Middle frontal gyrus (tissue), 1 donor: ENCODE measurements at regions not wholly inside any gene's neighbourhood (a gene's known extent, or its start where the extent isn't known, plus 50 kb on each side); places are given as distances from the start of the nearest gene placed in this dataset.
"Not testable (repeated sequence)": the region's sequence is repeated elsewhere in the genome, so short reads cannot be mapped to it uniquely, and the experiment has no call there.

Experiments
- DNase-seq: peaks from one replicate; pipeline ENCODE4 v3.0.0-alpha.2; 2015; ENCODE audit warnings: low spot score; ENCODE audit errors: extremely low spot score

DNA sequence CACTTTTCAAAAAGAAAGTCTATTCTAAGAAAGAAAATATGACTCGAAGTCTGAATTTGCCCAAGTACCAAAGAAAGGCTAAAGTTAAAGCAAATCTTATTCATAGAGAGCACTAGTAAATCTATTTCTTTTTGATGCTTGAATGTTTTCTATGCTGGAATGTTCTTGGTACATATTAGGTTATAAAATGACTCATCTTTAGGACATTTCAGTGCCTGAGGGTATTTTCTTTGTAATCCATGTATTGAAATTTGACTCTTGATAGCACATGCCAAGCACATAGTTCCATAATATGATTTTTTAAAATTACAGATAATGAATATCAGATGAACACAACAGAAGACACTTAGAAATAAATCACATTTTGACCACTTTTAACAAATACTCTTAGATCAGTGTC lies 232.8 kb downstream of the TRIML1 start:
- DNase-seq, result no peak

- no peak for DNase-seq
These were observed 233.6 kb downstream of the TRIML1 start for GRCh38 chr4:188372829-188373228.

GRCh38 chr4:188374871-188375270 lies 235.6 kb downstream of the TRIML1 start:
- no peak for DNase-seq

DNA sequence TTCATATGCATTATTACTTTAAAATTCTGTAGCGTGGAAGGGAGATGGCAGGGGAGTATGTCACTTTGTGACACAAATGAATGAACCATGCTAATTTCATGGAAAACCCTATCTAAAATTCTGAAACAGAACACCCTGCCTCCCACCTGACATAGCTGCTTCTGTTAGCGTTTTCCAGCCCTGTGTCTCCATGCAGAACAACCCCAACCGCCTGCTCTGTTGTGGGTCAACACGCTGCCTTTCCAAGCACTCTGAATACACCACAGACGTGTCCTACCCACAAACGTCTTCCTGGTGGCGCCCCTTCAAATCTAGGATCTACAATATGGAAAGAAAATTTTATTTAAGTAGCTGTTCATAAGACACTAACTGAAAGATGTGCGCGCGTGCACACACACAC lies 238.6 kb downstream of the TRIML1 start:
- DNase-seq, result no peak

DNA sequence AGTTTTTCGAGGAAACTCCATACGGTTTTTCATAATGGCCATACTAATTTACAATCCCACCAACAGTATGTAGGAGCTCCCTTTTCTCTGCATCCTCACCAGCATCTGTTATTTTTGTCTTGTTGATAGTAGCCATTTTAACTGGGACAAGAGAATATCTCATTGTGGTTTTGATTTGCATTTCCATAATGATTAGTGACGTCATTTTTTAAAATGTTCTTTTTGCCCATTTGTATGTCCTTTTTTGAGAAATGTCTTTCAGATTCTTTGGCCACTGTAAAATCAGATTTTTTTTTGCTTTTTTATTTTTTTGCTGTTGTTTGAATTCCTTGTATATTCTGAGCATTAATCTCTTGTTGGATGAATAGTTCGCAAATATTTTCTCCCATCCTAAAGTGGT lies 243.9 kb downstream of the TRIML1 start:
- no peak for DNase-seq

- DNase-seq, result no peak
These were observed 248.0 kb downstream of the TRIML1 start for GRCh38 chr4:188387179-188387791.

DNA sequence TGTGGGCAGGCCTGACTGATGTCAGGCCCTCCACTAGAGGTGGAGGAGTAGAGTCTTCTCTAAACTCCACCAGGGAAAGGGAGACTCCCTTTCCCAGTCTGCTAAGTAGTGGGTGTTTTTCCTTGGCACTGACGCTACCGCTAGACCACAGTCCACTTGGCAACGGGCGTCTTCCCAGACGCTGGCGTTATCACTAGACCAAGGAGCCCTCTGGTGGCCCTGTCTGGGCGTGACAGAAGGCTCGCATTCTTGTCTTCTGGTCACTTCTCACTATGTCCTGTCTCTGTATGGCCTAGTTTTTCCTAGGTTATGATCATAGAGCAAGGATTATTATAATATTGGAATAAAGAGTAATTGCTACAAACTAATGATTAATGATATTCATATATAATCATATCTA lies 252.1 kb downstream of the TRIML1 start:
- not testable (repeated sequence) for DNase-seq

GRCh38 chr4:188396037-188396436 lies 256.8 kb downstream of the TRIML1 start:
- DNase-seq, result no peak

GRCh38 chr4:188399834-188400233 lies 260.6 kb downstream of the TRIML1 start:
- no peak for DNase-seq

DNA sequence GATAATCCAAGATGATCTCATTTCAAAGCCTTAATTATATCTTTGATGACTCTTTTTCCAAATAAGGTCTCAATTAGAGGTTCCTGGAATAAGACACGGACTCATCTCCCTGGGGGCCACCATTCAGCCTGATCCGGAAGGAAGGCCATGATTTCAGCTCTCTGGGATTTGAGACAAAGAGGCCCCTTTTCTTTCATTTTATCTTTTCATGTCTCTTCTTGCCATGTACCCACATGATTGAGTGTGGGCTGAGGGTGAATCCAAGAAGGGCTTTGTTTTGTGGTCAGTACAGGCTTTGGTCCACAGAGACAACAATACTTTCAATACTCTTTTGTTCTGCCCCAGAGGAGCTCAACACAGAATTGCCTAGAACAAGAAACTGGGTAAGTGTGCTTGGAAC lies 261.2 kb downstream of the TRIML1 start:
- no peak for DNase-seq

DNA sequence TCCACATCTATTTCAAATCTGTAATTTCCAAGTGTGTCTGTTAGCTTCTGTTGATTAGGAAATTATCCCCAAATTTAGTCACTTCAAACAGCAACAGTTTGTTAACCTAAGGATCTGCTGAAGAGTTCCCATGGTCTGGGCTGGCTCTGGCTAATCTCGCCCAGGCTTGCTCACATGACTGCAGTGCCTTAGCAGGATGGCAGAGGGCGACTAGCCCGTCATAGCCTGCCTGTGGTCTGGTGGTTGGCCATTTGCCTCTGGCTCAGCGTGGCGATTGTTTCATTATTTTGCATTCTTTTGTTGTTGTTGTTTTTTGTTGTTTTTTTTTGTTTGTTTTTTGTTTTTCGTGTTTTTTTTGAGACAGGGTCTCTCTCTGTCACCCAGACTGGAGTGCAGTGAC lies 264.0 kb downstream of the TRIML1 start:
- no peak for DNase-seq

DNA sequence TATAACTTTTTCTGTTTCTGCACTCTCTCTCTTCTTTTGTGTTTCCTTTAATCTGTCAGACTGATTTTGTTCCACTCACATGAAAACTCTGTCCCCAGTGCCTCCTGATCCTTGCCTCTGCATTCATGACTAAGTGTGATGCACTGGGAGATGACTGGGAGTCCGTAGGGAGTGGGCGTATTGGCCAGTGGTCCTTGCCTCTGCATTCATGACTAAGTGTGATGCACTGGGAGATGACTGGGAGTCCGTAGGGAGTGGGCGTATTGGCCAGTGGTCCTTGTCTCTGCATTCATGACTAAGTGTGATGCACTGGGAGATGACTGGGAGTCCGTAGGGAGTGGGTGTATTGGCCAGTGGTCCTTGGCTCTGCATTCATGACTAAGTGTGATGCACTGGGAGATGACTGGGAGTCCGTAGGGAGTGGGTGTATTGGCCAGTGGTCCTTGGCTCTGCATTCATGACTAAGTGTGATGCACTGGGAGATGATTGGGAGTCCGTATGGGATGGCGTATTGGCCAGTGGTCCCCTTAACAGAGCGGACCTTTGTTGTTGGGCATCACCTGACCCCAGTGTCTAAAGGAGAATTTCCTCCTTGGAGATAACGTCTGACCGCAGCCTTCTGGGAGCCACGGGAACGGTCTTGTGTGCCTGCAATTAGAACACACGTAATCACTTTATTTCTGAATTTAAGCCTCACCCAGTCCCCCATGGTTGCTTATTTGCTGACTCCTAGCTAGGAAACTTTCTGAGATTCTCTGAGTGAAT lies 266.0 kb downstream of the TRIML1 start:
- not testable (repeated sequence) for DNase-seq

- no peak for DNase-seq
These were observed 269.2 kb downstream of the TRIML1 start for GRCh38 chr4:188408244-188409030.

DNA sequence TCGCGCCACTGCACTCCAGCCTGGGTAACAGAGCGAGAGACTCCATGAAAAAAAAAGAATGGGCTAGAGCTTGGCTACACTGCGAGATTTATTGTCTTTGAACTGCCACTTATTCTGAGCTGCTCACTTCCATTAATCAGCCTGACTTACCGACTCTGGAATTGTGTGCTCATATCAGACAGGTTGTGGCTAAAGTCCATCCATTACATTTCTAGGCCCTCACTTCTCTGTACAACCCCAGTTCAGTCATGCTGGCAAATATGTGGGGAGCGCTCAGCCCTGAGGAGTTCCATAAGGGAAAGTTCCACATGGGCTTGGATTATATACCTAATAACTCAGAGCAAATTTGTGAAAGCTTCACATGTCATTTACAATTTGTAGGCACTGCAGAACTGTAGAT lies 270.6 kb downstream of the TRIML1 start:
- DNase-seq, result no peak

- no peak for DNase-seq
These were observed 272.6 kb downstream of the TRIML1 start for GRCh38 chr4:188411805-188412204.

GRCh38 chr4:188412499-188412898 lies 273.3 kb downstream of the TRIML1 start:
- no peak for DNase-seq

DNA sequence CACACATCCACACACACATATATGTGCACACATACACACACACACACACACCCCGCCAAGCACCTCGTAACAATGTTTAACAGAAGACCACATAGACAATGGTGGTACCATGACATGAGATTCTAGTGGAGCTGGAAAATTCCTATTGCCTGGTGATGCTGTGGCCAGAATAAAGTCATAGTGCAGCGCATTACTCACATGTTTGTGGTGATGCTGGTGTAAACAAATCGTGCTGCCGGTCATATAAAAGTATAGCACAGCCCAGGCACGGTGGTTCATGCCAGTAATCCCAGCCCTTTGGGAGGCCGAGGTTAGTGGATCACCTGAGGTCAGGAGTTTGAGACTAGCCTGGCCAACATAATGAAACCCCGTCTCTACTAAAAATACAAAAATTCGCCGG lies 275.2 kb downstream of the TRIML1 start:
- DNase-seq, result no peak

DNA sequence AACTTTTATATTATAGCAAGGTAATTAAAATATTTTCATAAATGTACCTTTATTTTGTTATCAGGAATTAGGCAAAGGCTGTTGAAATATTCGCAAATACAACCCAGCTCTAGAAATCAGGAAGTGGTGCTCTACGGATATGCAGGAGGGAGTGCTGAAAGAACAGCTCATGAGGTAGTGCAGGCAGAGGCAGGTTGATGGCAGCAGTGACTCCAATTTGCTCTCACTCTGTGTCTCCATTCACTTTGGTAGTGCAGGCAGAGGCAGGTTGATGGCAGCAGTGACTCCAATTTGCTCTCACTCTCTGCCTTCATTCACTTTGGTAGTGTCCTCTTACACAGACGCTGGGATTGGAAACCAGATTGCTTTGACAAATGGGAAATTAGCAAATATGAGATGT lies 277.9 kb downstream of the TRIML1 start:
- DNase-seq, result no peak

- no peak for DNase-seq
These were observed 283.8 kb downstream of the TRIML1 start for GRCh38 chr4:188423039-188423438.

DNA sequence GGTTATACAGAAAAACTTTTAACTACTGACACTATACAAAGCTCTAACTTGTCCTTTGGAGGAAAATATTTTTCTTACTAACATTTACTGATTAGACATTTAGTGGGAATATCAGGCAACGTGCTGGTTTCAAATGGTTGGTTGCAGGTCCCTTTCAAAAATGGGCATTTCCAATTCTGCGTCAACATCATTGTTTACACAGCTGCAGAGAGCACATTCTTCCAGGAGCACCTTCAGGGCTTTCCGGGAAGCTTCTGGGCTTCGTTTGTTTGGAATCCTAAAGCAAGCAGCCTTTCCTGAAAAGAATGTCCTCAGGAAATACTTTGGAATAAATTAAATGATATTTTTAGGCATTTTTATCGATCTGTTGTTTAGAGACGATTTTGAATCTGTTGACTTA lies 289.7 kb downstream of the TRIML1 start:
- no peak for DNase-seq

- no peak for DNase-seq
These were observed 290.7 kb downstream of the TRIML1 start for GRCh38 chr4:188429965-188430364.

DNA sequence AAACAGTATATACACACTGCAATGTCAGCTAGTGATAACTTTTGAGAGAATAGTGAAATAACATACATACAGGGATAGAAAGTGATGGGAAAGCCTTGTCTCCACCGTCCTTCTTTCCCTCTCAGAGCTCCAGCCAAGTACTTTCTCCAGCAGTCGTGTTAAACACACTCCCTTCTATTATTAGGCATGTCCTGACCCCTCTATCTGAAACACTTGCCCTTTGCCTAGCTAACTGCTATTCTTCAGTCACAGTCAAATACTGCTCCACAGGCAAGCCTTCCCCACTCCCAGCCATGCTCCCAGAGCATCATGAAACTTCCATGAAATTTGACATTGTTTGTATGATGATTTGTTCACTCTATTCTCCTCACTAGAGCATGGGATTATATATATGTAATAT lies 291.1 kb downstream of the TRIML1 start:
- no peak for DNase-seq
